HepG2 (cell line): ENCODE measurements at regions not wholly inside any gene's neighbourhood (a gene's known extent, or its start where the extent isn't known, plus 50 kb on each side); places are given as distances from the start of the nearest gene placed in this dataset.

Experiments used
- CHD4 ChIP-seq: fragments of 200-600 bp; sonication (generic); IDR thresholded peaks from 2 replicates; pipeline ENCODE4 v1.7.0; 2017; ENCODE audit warnings: mild to moderate bottlenecking, low read length, borderline replicate concordance
- MTA1 ChIP-seq: sonication (generic); formaldehyde crosslinking; IDR thresholded peaks from 2 replicates; pipeline ENCODE4 v1.4.0; 2020; ENCODE audit warnings: missing genetic modification reagents, mild to moderate bottlenecking, borderline replicate concordance
- NFE2 ChIP-seq: sonication (generic); formaldehyde crosslinking; IDR thresholded peaks from 2 replicates; pipeline ENCODE4 v1.4.0; 2020; ENCODE audit warnings: missing genetic modification reagents
- PHF20 ChIP-seq: sonication (generic); formaldehyde crosslinking; IDR thresholded peaks from 2 replicates; pipeline ENCODE4 v1.5.0; 2020; ENCODE audit warnings: mild to moderate bottlenecking, missing genetic modification reagents
- POGZ ChIP-seq: sonication (generic); formaldehyde crosslinking; IDR thresholded peaks from 2 replicates; pipeline ENCODE4 v1.4.0; 2020; ENCODE audit warnings: mild to moderate bottlenecking, missing genetic modification reagents
- RNF219 ChIP-seq: sonication (generic); formaldehyde crosslinking; IDR thresholded peaks from 2 replicates; pipeline ENCODE4 v1.5.0; 2020; ENCODE audit warnings: mild to moderate bottlenecking, missing genetic modification reagents
- ZBTB4 ChIP-seq: sonication (generic); formaldehyde crosslinking; IDR thresholded peaks from 2 replicates; pipeline ENCODE4 v1.4.0; 2020; ENCODE audit warnings: missing genetic modification reagents, mild to moderate bottlenecking, borderline replicate concordance
- ZNF776 ChIP-seq: sonication (generic); formaldehyde crosslinking; IDR thresholded peaks from 2 replicates; pipeline ENCODE4 v1.4.0; 2020; ENCODE audit warnings: mild to moderate bottlenecking, missing genetic modification reagents
- TF ChIP-seq, protein P1 (sequence below): sonication (generic); formaldehyde crosslinking; IDR thresholded peaks from 2 replicates; pipeline ENCODE4 v1.4.0; 2020; ENCODE audit warnings: missing genetic modification reagents
- TF ChIP-seq, protein P2 (sequence below): sonication (generic); formaldehyde crosslinking; IDR thresholded peaks from 2 replicates; pipeline ENCODE4 v1.4.0; 2020; ENCODE audit warnings: missing genetic modification reagents
- TF ChIP-seq, protein P3 (sequence below): sonication (generic); formaldehyde crosslinking; conservative IDR thresholded peaks from 2 replicates; pipeline ENCODE4 v1.4.0; 2020; ENCODE audit warnings: mild to moderate bottlenecking, missing genetic modification reagents, moderate library complexity
- TF ChIP-seq, protein P4 (sequence below): sonication (generic); formaldehyde crosslinking; IDR thresholded peaks from 2 replicates; pipeline ENCODE4 v1.5.0; 2020; ENCODE audit warnings: missing genetic modification reagents, mild to moderate bottlenecking, borderline replicate concordance

DNA sequence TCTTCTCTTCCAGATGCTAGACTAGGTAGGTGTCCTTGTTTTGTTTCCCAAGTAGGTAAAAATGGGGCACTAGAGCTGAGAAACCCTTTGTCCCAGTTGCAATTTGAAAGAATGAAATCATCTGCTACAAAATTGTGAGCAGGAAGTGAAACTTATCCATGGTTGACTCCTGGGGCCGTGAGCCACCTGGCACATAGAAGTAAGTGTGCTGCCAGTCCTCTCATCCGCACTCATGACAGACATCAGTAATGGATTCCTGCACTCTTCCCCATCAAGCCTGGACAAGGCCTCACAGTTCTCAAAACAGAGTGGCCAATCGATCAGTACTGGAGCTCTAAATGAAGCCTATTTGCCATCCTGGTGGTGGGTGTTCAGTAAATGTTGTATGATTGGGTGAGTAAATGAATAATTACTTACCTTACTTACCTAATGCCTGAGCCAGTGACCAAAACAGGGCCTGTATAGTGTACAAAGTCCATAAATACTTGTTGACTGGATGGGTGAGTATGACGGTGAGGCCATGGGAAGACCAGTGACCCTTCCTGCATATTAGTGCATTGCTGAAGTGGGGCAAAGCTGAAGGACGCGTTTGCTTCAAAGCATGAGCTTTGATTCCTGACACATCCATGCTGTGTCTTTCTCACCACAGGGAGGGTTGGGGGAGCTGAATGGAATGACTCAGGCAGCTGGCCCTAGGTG is 68.9 kb upstream of the HEPHL1 start (continued):
- TF ChIP-seq, protein P1, sequence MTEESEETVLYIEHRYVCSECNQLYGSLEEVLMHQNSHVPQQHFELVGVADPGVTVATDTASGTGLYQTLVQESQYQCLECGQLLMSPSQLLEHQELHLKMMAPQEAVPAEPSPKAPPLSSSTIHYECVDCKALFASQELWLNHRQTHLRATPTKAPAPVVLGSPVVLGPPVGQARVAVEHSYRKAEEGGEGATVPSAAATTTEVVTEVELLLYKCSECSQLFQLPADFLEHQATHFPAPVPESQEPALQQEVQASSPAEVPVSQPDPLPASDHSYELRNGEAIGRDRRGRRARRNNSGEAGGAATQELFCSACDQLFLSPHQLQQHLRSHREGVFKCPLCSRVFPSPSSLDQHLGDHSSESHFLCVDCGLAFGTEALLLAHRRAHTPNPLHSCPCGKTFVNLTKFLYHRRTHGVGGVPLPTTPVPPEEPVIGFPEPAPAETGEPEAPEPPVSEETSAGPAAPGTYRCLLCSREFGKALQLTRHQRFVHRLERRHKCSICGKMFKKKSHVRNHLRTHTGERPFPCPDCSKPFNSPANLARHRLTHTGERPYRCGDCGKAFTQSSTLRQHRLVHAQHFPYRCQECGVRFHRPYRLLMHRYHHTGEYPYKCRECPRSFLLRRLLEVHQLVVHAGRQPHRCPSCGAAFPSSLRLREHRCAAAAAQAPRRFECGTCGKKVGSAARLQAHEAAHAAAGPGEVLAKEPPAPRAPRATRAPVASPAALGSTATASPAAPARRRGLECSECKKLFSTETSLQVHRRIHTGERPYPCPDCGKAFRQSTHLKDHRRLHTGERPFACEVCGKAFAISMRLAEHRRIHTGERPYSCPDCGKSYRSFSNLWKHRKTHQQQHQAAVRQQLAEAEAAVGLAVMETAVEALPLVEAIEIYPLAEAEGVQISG = no peak
- TF ChIP-seq, protein P2, sequence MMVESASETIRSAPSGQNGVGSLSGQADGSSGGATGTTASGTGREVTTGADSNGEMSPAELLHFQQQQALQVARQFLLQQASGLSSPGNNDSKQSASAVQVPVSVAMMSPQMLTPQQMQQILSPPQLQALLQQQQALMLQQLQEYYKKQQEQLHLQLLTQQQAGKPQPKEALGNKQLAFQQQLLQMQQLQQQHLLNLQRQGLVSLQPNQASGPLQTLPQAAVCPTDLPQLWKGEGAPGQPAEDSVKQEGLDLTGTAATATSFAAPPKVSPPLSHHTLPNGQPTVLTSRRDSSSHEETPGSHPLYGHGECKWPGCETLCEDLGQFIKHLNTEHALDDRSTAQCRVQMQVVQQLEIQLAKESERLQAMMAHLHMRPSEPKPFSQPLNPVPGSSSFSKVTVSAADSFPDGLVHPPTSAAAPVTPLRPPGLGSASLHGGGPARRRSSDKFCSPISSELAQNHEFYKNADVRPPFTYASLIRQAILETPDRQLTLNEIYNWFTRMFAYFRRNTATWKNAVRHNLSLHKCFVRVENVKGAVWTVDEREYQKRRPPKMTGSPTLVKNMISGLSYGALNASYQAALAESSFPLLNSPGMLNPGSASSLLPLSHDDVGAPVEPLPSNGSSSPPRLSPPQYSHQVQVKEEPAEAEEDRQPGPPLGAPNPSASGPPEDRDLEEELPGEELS (CRISPR knock-in tag) = 0 out of 2 replicates have a peak, but pooled peaks have one; percentile 24
- TF ChIP-seq MTA1 = no peak
- no peak for TF ChIP-seq ZNF776 (CRISPR knock-in tag)
- TF ChIP-seq ZBTB4 (CRISPR knock-in tag) = no peak
- TF ChIP-seq RNF219 = no peak
- TF ChIP-seq, protein P3, sequence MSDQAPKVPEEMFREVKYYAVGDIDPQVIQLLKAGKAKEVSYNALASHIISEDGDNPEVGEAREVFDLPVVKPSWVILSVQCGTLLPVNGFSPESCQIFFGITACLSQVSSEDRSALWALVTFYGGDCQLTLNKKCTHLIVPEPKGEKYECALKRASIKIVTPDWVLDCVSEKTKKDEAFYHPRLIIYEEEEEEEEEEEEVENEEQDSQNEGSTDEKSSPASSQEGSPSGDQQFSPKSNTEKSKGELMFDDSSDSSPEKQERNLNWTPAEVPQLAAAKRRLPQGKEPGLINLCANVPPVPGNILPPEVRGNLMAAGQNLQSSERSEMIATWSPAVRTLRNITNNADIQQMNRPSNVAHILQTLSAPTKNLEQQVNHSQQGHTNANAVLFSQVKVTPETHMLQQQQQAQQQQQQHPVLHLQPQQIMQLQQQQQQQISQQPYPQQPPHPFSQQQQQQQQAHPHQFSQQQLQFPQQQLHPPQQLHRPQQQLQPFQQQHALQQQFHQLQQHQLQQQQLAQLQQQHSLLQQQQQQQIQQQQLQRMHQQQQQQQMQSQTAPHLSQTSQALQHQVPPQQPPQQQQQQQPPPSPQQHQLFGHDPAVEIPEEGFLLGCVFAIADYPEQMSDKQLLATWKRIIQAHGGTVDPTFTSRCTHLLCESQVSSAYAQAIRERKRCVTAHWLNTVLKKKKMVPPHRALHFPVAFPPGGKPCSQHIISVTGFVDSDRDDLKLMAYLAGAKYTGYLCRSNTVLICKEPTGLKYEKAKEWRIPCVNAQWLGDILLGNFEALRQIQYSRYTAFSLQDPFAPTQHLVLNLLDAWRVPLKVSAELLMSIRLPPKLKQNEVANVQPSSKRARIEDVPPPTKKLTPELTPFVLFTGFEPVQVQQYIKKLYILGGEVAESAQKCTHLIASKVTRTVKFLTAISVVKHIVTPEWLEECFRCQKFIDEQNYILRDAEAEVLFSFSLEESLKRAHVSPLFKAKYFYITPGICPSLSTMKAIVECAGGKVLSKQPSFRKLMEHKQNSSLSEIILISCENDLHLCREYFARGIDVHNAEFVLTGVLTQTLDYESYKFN (CRISPR knock-in tag) = peak; percentile 85
- TF ChIP-seq NFE2 = no peak
- TF ChIP-seq, protein P4, sequence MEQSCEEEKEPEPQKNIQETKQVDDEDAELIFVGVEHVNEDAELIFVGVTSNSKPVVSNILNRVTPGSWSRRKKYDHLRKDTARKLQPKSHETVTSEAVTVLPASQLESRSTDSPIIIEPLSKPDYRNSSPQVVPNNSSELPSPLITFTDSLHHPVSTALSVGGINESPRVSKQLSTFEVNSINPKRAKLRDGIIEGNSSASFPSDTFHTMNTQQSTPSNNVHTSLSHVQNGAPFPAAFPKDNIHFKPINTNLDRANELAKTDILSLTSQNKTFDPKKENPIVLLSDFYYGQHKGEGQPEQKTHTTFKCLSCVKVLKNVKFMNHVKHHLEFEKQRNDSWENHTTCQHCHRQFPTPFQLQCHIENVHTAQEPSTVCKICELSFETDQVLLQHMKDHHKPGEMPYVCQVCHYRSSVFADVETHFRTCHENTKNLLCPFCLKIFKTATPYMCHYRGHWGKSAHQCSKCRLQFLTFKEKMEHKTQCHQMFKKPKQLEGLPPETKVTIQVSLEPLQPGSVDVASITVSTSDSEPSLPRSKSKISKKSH (CRISPR knock-in tag) = no peak
- TF ChIP-seq POGZ (CRISPR knock-in tag) = peak; percentile 54; the same call in 1 of the 2 replicates
- no peak for TF ChIP-seq CHD4
- no peak for TF ChIP-seq PHF20 (CRISPR knock-in tag)
